GM12872 (cell line): ENCODE measurements at regions not wholly inside any gene's neighbourhood (a gene's known extent, or its start where the extent isn't known, plus 50 kb on each side); places are given as distances from the start of the nearest gene placed in this dataset.

Experiments
- TF ChIP-seq, protein P1 (sequence below): IDR thresholded peaks from 3 replicates; pipeline ENCODE4 v1.5.1; 2011; ENCODE audit warnings: low read depth, mild to moderate bottlenecking, low read length, moderate library complexity; ENCODE audit not compliant: insufficient read depth

DNA sequence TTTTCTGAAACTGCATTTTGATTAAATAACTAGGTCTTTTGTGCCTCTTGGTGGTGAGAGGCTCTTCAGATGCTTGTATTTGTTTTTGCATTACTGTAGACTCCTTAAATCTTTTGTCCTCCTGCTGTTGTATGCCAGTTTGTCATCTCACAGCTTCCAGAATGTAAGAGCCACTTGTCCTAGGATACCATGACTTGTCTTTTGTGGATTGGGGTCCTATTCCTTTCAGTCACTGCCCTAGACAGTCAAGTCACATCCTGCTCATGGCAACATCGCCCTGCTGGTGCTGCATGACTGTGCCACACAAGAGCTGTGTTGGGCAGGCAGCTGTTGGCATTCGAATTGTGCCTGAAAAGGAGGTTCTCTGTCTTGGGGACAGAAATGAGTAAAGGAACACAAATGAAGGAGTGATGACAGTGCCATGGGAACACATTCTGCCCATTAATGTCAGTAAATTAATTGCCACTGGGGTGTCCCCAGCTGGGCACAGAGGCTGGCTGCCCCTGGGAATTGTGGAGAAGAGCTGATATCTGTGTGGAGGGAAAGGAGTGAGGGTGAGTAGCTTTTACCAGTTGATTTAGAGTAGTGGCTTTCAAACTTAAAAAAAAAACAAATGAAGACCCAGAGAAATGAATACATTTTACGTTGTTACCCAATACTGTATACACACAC is 140.3 kb downstream of the ARL6IP6 start:
- TF ChIP-seq, protein P1, sequence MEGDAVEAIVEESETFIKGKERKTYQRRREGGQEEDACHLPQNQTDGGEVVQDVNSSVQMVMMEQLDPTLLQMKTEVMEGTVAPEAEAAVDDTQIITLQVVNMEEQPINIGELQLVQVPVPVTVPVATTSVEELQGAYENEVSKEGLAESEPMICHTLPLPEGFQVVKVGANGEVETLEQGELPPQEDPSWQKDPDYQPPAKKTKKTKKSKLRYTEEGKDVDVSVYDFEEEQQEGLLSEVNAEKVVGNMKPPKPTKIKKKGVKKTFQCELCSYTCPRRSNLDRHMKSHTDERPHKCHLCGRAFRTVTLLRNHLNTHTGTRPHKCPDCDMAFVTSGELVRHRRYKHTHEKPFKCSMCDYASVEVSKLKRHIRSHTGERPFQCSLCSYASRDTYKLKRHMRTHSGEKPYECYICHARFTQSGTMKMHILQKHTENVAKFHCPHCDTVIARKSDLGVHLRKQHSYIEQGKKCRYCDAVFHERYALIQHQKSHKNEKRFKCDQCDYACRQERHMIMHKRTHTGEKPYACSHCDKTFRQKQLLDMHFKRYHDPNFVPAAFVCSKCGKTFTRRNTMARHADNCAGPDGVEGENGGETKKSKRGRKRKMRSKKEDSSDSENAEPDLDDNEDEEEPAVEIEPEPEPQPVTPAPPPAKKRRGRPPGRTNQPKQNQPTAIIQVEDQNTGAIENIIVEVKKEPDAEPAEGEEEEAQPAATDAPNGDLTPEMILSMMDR, result no peak

DNA sequence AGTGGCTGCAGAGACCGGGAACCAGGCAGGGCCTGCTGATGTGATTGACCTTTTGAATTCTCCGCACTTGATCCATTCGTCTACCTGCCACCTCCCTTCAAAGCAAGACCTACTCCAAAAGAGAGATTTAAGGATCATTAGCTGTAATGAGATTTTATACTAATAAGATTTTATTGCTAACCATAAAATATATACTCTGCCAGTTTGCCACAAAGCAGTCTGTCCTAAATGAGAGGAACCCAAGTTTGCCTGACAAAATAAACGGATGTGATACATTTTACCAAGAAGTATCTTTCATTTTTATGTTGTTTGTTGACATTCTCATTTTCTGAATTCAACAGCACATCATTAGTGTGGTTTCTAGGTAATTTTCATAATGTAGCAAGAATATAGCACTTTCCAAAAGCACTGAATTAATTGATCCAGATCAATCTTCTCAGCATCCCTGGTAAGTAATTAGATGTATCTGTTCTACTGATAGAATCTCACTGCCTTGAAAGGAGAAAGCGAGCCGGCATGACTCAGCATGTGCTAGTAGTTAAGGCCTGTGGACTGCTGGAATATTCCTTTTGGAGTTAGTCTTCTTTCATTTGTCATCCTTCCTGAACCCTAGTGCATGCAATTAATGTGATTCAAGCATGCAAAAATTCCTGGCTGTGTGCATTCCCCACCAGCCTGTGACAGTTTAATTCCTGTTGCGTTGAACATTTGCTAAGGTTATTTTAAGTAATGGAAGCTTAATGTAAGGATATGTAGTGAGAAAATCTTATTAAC is 128.5 kb downstream of the ARL6IP6 start:
- TF ChIP-seq, protein P1, result no peak

DNA sequence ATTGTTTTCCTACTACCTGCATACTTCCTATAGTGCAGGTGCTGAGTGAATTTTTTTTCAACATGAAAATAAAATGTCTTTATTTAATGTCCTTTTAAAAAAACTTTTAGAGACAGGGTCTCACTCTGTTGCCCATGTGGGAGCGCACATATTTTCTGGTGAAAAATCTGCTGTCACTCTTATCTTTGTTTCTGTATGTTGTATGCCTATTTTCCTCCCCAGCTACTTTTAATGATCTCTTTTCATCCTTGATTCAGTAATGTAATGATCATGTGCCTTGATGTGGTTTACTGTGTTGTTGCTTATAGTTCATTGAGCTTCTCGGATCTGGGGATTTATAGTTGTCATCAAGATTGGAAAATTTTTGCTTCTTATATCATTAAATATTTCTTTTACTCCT is 117.3 kb downstream of the ARL6IP6 start:
- TF ChIP-seq, protein P1, result no peak

DNA sequence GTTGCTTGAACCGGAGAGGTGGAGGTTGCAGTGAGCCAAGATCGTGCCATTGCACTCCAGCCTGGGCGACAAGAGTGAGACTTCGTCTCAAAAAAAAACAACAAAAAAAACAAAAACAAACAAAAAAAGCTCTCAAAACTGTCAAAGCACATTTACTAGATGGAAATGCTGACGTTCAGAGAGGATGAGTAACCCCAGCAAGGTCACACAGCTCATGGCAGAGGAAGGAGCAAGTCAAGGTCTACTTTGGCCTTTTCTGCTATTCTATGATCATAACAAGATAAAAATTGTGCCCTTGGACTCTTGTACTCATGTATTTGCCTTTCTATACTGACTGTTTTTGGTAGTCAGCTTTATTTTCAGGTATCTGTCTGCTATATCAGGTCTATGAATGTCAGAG is 109.5 kb downstream of the ARL6IP6 start:
- TF ChIP-seq, protein P1, result no peak

DNA sequence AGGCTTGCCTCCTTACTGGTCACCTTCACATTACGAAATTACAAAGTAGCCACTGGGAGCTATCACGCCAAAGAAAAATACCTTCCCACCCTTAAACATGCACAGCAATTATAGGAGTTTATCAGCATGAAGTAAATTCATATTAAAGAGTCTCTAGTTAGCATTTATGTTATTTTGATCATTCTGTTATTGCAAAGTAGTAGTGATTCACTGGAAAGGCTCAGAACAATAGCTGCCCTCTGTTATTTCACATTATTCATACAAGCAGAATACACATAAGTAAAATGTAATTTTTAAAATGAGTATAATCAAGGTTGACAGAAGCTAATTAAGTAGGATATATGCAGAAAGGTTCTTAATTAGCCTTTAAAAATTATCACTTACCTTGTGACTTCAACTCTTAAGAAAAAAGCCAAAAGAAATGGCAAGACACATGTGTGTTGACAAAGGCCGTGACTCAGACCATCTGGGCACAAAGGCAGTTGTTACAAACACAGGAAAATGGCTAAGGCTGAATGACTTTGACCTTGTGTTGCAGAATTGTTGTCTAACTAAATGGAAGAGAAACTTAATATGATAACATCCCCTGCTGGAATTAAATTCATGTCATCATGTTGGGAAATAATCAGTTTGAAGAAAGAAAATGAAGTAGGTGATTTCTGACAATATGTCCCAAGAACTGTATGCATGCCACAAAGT is 108.3 kb downstream of the ARL6IP6 start:
- TF ChIP-seq, protein P1, result no peak

DNA sequence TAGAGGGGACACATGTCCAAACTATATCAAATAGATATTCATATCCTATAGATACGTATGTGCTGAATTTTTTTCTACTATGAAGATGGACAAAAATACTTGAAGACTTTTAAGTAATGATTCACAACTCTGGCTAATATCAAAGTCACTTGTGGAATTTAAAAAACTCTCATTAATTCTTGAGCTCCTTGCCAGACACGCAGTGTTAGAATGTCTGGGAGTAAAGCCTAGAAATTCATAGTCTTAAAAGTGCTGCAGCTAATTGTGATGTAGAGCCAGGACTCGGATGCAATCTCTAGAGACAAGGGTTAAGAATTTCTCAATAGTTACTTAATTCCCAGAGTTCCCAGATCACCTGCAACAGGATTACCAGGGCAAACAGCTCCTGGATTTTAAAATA is 107.4 kb downstream of the ARL6IP6 start:
- TF ChIP-seq, protein P1, result no peak

DNA sequence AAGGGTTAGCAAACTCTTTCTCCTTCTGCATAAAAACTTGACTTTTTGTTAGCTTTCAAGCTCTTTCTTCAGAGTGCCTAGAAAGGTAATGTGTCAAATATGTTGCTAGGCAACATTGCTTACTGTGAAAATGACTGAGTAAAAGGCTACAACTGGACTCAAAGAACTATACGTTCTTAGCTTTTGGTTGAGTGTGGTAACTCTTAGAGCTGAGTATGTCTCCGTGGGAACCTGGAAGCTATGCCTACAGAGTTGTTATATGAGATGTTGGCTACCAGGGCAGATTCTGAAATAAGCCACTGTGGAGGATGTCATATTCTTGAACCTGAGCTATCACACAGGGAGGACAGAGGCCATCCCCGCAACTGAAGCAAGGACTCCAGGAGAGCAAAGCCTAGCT is 105.5 kb downstream of the ARL6IP6 start:
- TF ChIP-seq, protein P1, result no peak
